ENCODE measurements at regions not wholly inside any gene's neighbourhood (a gene's known extent, or its start where the extent isn't known, plus 50 kb on each side); places are given as distances from the start of the nearest gene placed in this dataset.

GRCh38 chr9:29336281-29336680 lies 1763.0 kb upstream of the C9orf72 start:
- TF ChIP-seq POLR2A (IDR thresholded peaks at IDR 0.05) (no peak), CTCF (IDR thresholded peaks at IDR 0.05) (no peak)
